Neural cell (in vitro differentiated cells): ENCODE measurements at regions not wholly inside any gene's neighbourhood (a gene's known extent, or its start where the extent isn't known, plus 50 kb on each side); places are given as distances from the start of the nearest gene placed in this dataset.

Experiments
- H2AFZ ChIP-seq: fragments of 200-600, 300-800 bp; sonication (generic), shearing (Covaris generic); 2 replicates; pipeline ENCODE4 v1.6.0; 2014; ENCODE audit warnings: low read depth, mild to moderate bottlenecking, antibody characterized with exemption, low read length, moderate library complexity
- H3F3A ChIP-seq: fragments of 200-600 bp; shearing (Covaris generic); 2 replicates; pipeline ENCODE4 v1.6.1; 2016; ENCODE audit warnings: mild to moderate bottlenecking, moderate library complexity, mixed read lengths, antibody characterized with exemption, low read length; ENCODE audit not compliant: insufficient read depth, poor library complexity, severe bottlenecking
- H3K27ac ChIP-seq: fragments of 200-600, 300-800 bp; sonication (generic), shearing (Covaris generic); 2 replicates; pipeline ENCODE4 v1.5.1; 2014; ENCODE audit warnings: mild to moderate bottlenecking, low read length, moderate library complexity
- H3K27me3 ChIP-seq: fragments of 300-800, 200-600 bp; sonication (generic), shearing (Covaris generic); 2 replicates; pipeline ENCODE4 v1.6.0; 2014; ENCODE audit warnings: mild to moderate bottlenecking, low read depth, low read length, moderate library complexity; ENCODE audit not compliant: insufficient read depth
- H3K36me3 ChIP-seq: fragments of 300-800, 200-600 bp; sonication (generic), shearing (Covaris generic); 2 replicates; pipeline ENCODE4 v1.5.1; 2014; ENCODE audit warnings: mild to moderate bottlenecking, antibody characterized with exemption, low read length, moderate library complexity; ENCODE audit not compliant: insufficient read depth
- H3K4me2 ChIP-seq: fragments of 300-800, 200-600 bp; sonication (generic), shearing (Covaris generic); 2 replicates; pipeline ENCODE4 v1.6.0; 2014; ENCODE audit warnings: mild to moderate bottlenecking, low read length
- H3K4me3 ChIP-seq: fragments of 300-800, 200-600 bp; sonication (generic), shearing (Covaris generic); 2 replicates; pipeline ENCODE4 v1.5.1; 2014; ENCODE audit warnings: mild to moderate bottlenecking, low read length, moderate library complexity
- H3K79me2 ChIP-seq: fragments of 200-600 bp; shearing (Covaris generic); replicated peaks from 2 replicates; pipeline ENCODE4 v1.6.0; 2014; ENCODE audit warnings: mild to moderate bottlenecking, low read length, moderate library complexity; ENCODE audit not compliant: insufficient read depth
- H3K9ac ChIP-seq: fragments of 300-800, 200-600 bp; sonication (generic), shearing (Covaris generic); 2 replicates; pipeline ENCODE4 v1.6.1; 2016; ENCODE audit warnings: mild to moderate bottlenecking, low read length, mixed read lengths
- H3K9me2 ChIP-seq: fragments of 200-600 bp; shearing (Covaris generic); 2 replicates; pipeline ENCODE4 v1.6.1; 2016; ENCODE audit warnings: mild to moderate bottlenecking, low read length, mixed read lengths; ENCODE audit not compliant: insufficient read depth
- H3K9me3 ChIP-seq: fragments of 200-600, 300-800 bp; sonication (generic), shearing (Covaris generic); 2 replicates; pipeline ENCODE4 v1.6.1; 2016; ENCODE audit warnings: mild to moderate bottlenecking, mixed run types, low read length, moderate library complexity, mixed read lengths
- H4K20me1 ChIP-seq: fragments of 200-600 bp; shearing (Covaris generic); 2 replicates; pipeline ENCODE4 v1.6.1; 2016; ENCODE audit warnings: mild to moderate bottlenecking, mixed run types; ENCODE audit not compliant: insufficient read depth
- EP300 ChIP-seq: fragments of 450-650 bp; conservative IDR thresholded peaks from 2 replicates; pipeline ENCODE4 v1.6.1; 2014; ENCODE audit warnings: antibody characterized with exemption, mild to moderate bottlenecking, moderate library complexity; ENCODE audit not compliant: poor library complexity, severe bottlenecking
- EZH2 ChIP-seq: fragments of 200-600, 300-800 bp; shearing (Covaris generic), sonication (generic); IDR thresholded peaks from 2 replicates; pipeline ENCODE4 v1.6.1; 2014; ENCODE audit warnings: antibody characterized with exemption, low read length, borderline replicate concordance, mild to moderate bottlenecking; ENCODE audit not compliant: insufficient read depth, poor library complexity, severe bottlenecking
- MXI1 ChIP-seq: fragments of 450-650 bp; conservative IDR thresholded peaks from 2 replicates; pipeline ENCODE4 v1.6.1; 2014; ENCODE audit warnings: antibody characterized with exemption, mild to moderate bottlenecking; ENCODE audit not compliant: poor library complexity, severe bottlenecking
- POLR2AphosphoS5 ChIP-seq: IDR thresholded peaks from 2 replicates; pipeline ENCODE4 v1.6.1; 2012
- RAD21 ChIP-seq: fragments of 450-650 bp; conservative IDR thresholded peaks from 2 replicates; pipeline ENCODE4 v1.6.1; 2014; ENCODE audit warnings: antibody characterized with exemption, mild to moderate bottlenecking, moderate library complexity
- REST ChIP-seq: IDR thresholded peaks from 2 replicates; pipeline ENCODE4 v1.6.1; 2012; ENCODE audit warnings: borderline replicate concordance
- SMC3 ChIP-seq: fragments of 450-650 bp; conservative IDR thresholded peaks from 2 replicates; pipeline ENCODE4 v1.6.1; 2014; ENCODE audit warnings: antibody characterized with exemption, mild to moderate bottlenecking, moderate library complexity; ENCODE audit not compliant: poor library complexity
- TAF1 ChIP-seq: IDR thresholded peaks from 2 replicates; pipeline ENCODE4 v1.6.1; 2012; ENCODE audit warnings: low read depth
- TF ChIP-seq, protein P1 (sequence below): fragments of 450-650 bp; IDR thresholded peaks from 2 replicates; pipeline ENCODE4 v1.5.1; 2014; ENCODE audit warnings: antibody characterized with exemption, mild to moderate bottlenecking, moderate library complexity; ENCODE audit not compliant: poor library complexity, severe bottlenecking

- Histone ChIP-seq H3K27ac (no peak overlapping the region), H3K4me3 (no peak overlapping the region), H3K27me3 (no peaks in the 10 kb centered on the region), H4K20me1 (no peaks in the 10 kb centered on the region), H3K79me2 (no peaks in the 10 kb centered on the region), H3K36me3 (no peaks in the 10 kb centered on the region), H3K9me3 (no peaks in the 10 kb centered on the region), H3K9me2 (no peaks in the 10 kb centered on the region), H3F3A (no peaks in the 10 kb centered on the region), H2AFZ (no peak overlapping the region), H3K9ac (no peak overlapping the region), H3K4me2 (no peak overlapping the region)
- TF ChIP-seq, protein P1, sequence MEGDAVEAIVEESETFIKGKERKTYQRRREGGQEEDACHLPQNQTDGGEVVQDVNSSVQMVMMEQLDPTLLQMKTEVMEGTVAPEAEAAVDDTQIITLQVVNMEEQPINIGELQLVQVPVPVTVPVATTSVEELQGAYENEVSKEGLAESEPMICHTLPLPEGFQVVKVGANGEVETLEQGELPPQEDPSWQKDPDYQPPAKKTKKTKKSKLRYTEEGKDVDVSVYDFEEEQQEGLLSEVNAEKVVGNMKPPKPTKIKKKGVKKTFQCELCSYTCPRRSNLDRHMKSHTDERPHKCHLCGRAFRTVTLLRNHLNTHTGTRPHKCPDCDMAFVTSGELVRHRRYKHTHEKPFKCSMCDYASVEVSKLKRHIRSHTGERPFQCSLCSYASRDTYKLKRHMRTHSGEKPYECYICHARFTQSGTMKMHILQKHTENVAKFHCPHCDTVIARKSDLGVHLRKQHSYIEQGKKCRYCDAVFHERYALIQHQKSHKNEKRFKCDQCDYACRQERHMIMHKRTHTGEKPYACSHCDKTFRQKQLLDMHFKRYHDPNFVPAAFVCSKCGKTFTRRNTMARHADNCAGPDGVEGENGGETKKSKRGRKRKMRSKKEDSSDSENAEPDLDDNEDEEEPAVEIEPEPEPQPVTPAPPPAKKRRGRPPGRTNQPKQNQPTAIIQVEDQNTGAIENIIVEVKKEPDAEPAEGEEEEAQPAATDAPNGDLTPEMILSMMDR: no peak
- TF ChIP-seq EZH2 (no peak), MXI1 (no peak), EP300 (no peak), RAD21 (no peak), TAF1 (no peak), SMC3 (no peak), REST (no peak), POLR2AphosphoS5 (no peak)
These were observed 650.9 kb downstream of the KCNJ2 start for GRCh38 chr17:70820276-70820675.

DNA sequence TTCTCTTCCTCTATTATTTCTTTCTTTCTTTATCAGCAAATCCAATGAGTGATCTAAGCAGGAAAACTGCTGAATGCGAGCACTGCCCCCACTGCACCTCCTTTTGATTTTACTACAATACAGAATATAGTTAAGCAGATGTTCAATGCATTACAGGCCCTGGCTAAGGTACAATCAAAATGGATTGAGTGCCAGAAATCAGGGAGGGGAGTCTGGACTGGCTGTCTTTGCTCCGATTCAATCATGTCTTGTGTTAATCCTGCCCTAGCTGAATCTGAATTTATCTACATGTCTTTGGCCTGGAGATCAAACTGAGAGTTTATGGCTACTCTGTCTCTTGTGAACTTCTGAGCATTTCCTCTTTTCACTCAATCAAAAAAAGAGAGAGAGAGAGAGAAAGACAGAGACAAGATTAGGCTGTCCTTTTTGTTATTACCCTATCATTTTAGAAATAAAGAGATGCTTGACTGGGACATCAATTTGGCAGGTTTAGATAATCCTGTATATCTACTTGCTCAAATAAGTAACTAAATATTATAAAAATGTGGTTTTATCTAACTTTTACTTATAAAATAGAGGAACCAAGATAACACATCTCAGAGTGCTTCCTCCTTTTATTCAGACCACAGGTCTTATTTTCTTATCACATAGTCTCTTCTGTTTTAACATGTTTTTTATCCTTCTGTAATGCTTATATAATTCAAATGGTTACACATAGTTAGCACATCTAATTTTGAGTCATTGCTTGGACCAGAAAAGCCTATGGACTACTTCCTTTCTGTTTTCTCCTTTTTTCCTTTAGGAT is 656.2 kb downstream of the KCNJ2 start:
- Histone ChIP-seq H2AFZ (no peak overlapping the region), H3K9me2 (no peaks in the 10 kb centered on the region), H4K20me1 (no peaks in the 10 kb centered on the region), H3F3A (no peaks in the 10 kb centered on the region), H3K27ac (no peak overlapping the region), H3K79me2 (no peaks in the 10 kb centered on the region), H3K27me3 (no peaks in the 10 kb centered on the region), H3K9ac (no peak overlapping the region), H3K9me3 (no peaks in the 10 kb centered on the region), H3K4me2 (no peak overlapping the region), H3K36me3 (no peaks in the 10 kb centered on the region), H3K4me3 (no peak overlapping the region)
- no peak for TF ChIP-seq POLR2AphosphoS5
- TF ChIP-seq EP300: no peak
- no peak for TF ChIP-seq SMC3
- no peak for TF ChIP-seq RAD21
- TF ChIP-seq TAF1: no peak
